ENCODE measurements at regions not wholly inside any gene's neighbourhood (a gene's known extent, or its start where the extent isn't known, plus 50 kb on each side); places are given as distances from the start of the nearest gene placed in this dataset.

DNA sequence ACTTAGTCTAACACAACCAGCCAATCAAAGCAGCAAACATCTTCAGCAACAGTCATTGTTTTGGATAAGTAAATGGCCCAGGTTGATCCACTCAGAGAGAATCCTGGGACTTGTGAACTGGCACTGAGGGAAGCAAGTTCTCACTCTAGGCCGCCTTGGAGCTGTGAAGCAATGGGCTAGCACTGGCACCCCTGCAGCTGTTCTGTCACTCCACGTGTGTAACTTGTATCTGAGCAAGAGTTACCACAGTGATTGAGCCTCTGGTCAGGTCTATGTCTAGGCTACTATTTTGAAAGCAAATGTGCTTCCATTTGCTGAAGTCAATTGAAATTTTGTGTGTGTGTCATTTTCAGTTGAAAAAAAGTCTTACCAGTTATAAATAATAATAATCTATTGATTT is 57.2 kb upstream of the HS3ST1 start:
- Histone ChIP-seq H3K4me2 (no peak overlapping the region), H3K9me3 (ENCODE audit: insufficient read depth, low read depth) (no peaks in the 10 kb centered on the region), H3K9me2 (ENCODE audit: insufficient read depth) (no peaks in the 10 kb centered on the region), H3K4me1 (replicated peaks; ENCODE audit: insufficient read depth) (peaks cover 13% of the 10 kb centered on the region), H4K20me1 (ENCODE audit: insufficient read depth) (no peaks in the 10 kb centered on the region), H3K27me3 (ENCODE audit: insufficient read depth, low read depth) (no peaks in the 10 kb centered on the region), H3K79me2 (ENCODE audit: low read depth) (no peaks in the 10 kb centered on the region), H3K27ac (no peak overlapping the region), H2AFZ (no peak overlapping the region), H3K4me3 (no peak overlapping the region), H3F3A (ENCODE audit: insufficient read depth, low read depth) (no peaks in the 10 kb centered on the region), H3K36me3 (ENCODE audit: low read depth) (no peaks in the 10 kb centered on the region)
- ChIA-PET POLR2A (ENCODE audit: unreplicated experiment) (no interaction called here), CTCF (no interaction called here)
- intact Hi-C loops (cut with micrococcal nuclease; ENCODE audit: unreplicated experiment), result loop anchor here (5.0 kb wide), 1 partner anchor 44 kb away; no protein-coding TSS in a partner anchor
- no peak for TF ChIP-seq EZH2 (IDR thresholded peaks at IDR 0.05; ENCODE audit: low read depth)
- TF ChIP-seq, protein P1, sequence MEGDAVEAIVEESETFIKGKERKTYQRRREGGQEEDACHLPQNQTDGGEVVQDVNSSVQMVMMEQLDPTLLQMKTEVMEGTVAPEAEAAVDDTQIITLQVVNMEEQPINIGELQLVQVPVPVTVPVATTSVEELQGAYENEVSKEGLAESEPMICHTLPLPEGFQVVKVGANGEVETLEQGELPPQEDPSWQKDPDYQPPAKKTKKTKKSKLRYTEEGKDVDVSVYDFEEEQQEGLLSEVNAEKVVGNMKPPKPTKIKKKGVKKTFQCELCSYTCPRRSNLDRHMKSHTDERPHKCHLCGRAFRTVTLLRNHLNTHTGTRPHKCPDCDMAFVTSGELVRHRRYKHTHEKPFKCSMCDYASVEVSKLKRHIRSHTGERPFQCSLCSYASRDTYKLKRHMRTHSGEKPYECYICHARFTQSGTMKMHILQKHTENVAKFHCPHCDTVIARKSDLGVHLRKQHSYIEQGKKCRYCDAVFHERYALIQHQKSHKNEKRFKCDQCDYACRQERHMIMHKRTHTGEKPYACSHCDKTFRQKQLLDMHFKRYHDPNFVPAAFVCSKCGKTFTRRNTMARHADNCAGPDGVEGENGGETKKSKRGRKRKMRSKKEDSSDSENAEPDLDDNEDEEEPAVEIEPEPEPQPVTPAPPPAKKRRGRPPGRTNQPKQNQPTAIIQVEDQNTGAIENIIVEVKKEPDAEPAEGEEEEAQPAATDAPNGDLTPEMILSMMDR (conservative IDR thresholded peaks at IDR 0.05), result no peak
- no peak for DNase-seq
- no TSS peak for BruUV-seq (replicated peaks)

DNA sequence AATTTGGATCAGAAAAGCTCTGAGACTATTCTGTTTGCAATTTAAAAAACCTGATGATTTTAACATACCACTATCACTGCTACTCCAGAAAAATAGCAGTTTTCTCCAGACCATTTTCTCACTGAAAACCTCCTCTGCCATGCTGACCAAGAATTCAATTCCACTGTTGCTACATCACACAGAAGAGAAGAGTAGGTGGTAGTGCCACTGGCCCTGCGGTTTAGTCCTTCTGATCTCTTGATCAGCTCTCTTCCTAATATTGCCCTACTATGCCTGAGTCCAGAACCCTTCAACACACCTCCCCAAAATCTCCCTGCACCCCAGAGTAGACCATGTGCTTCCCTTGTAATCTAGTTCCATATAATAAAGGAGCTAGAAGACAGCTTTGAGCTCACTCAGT is 55.8 kb upstream of the HS3ST1 start:
- Histone ChIP-seq H3K79me2 (ENCODE audit: low read depth) (no peaks in the 10 kb centered on the region), H3K9me2 (ENCODE audit: insufficient read depth) (no peaks in the 10 kb centered on the region), H2AFZ (no peak overlapping the region), H3F3A (ENCODE audit: insufficient read depth, low read depth) (no peaks in the 10 kb centered on the region), H3K27ac (no peak overlapping the region), H3K4me1 (replicated peaks; ENCODE audit: insufficient read depth) (peaks cover 13% of the 10 kb centered on the region), H3K4me2 (no peak overlapping the region), H3K36me3 (ENCODE audit: low read depth) (no peaks in the 10 kb centered on the region), H3K27me3 (ENCODE audit: insufficient read depth, low read depth) (no peaks in the 10 kb centered on the region), H4K20me1 (ENCODE audit: insufficient read depth) (no peaks in the 10 kb centered on the region), H3K9me3 (ENCODE audit: insufficient read depth, low read depth) (no peaks in the 10 kb centered on the region), H3K4me3 (no peak overlapping the region)
- DNase-seq, result no peak
- ChIA-PET POLR2A (ENCODE audit: unreplicated experiment) (no interaction called here), CTCF (interaction anchor here (0.6 kb wide), 1 partner anchor 20 kb away, joined by 5 read pairs; no protein-coding TSS in a partner anchor)
- BruUV-seq (replicated peaks), result no TSS peak
- TF ChIP-seq, protein P1 (conservative IDR thresholded peaks at IDR 0.05), result no peak
- no peak for TF ChIP-seq EZH2 (IDR thresholded peaks at IDR 0.05; ENCODE audit: low read depth)
- intact Hi-C loops (cut with micrococcal nuclease; ENCODE audit: unreplicated experiment), result no loop called here

DNA sequence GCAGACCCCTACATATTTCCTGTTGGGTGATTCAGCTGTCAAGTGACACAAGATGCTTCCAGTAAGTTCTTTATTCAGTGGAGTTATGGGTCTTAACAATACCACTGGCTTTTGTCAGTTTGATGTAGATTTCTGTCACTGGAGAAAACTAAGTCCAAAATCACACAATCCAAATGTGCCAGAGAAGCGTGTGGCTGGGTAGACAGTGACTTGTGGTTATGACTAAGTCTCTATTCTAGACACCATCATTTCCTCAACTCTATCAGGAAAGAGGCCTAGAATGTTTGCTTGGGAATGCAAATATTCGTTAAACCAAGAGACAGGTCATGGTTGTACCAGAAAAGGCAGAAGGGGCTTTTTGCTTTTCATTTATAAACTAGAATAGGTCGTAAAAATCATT is 54.4 kb upstream of the HS3ST1 start:
- intact Hi-C loops (cut with micrococcal nuclease; ENCODE audit: unreplicated experiment), result no loop called here
- H3K27ac ChIP-seq, result no peak overlapping the region
- H3K4me2 ChIP-seq, result no peak overlapping the region
- H3K4me3 ChIP-seq, result no peak overlapping the region
- no peak for DNase-seq
- no peaks in the 10 kb centered on the region for H3K9me2 ChIP-seq (ENCODE audit: insufficient read depth)
- POLR2A ChIA-PET (ENCODE audit: unreplicated experiment), result no interaction called here
- no peaks in the 10 kb centered on the region for H4K20me1 ChIP-seq (ENCODE audit: insufficient read depth)
- no peaks in the 10 kb centered on the region for H3K79me2 ChIP-seq (ENCODE audit: low read depth)
- no TSS peak for BruUV-seq (replicated peaks)
- no peaks in the 10 kb centered on the region for H3K27me3 ChIP-seq (ENCODE audit: insufficient read depth, low read depth)
- no peaks in the 10 kb centered on the region for H3K9me3 ChIP-seq (ENCODE audit: insufficient read depth, low read depth)
- CTCF ChIA-PET, result no interaction called here
- no peak overlapping the region for H2AFZ ChIP-seq
- no peak for TF ChIP-seq EZH2 (IDR thresholded peaks at IDR 0.05; ENCODE audit: low read depth)
- TF ChIP-seq, protein P1 (conservative IDR thresholded peaks at IDR 0.05), result no peak
- no peaks in the 10 kb centered on the region for H3K36me3 ChIP-seq (ENCODE audit: low read depth)
- H3F3A ChIP-seq (ENCODE audit: insufficient read depth, low read depth), result no peaks in the 10 kb centered on the region
- H3K4me1 ChIP-seq (replicated peaks; ENCODE audit: insufficient read depth), result peaks cover 7% of the 10 kb centered on the region

All from PC-9 (cell line).